A673 (cell line): ENCODE measurements at regions not wholly inside any gene's neighbourhood (a gene's known extent, or its start where the extent isn't known, plus 50 kb on each side); places are given as distances from the start of the nearest gene placed in this dataset.

Experiments used
- CTCF ChIP-seq: fragments of 300-800, 200-600 bp; sonication (generic); conservative IDR thresholded peaks from 2 replicates; pipeline ENCODE4 v1.5.1; 2017; ENCODE audit warnings: low read depth, mild to moderate bottlenecking, antibody characterized with exemption, low read length, moderate library complexity, mixed read lengths
- EZH2 ChIP-seq: fragments of 200-600 bp; sonication (generic); IDR thresholded peaks from 2 replicates; pipeline ENCODE4 v1.6.1; 2017; ENCODE audit warnings: borderline replicate concordance, low read depth, mild to moderate bottlenecking, mixed read lengths, antibody characterized with exemption, low read length; ENCODE audit not compliant: poor library complexity, severe bottlenecking

DNA sequence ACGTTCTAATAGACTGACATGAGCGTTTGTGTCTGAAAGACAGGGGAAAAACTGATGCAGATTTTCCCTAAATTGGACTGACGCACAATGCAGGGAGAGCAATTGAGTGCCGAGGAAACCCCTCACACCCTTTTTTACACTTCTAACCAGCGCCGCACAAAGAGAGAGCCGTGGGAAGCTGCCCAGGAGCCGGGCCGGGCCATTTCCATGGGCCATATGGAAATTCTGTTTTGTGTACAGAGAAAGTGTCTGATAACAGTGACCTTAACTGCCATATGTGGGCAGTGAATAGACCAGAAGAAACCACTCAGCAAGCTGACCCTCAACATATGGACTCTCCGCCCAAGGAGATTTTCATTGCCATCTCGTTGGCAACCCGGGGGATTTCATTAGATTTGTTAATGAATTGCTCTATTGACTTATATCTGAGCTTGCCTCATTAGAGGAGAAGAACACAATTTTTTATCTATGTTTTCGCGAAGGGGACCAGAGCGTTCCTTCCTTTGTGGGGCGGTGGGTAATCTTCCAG lies 225.9 kb upstream of the IRX3 start:
- TF ChIP-seq CTCF (no peak), EZH2 (no peak)
